HepG2 (cell line): ENCODE measurements at regions not wholly inside any gene's neighbourhood (a gene's known extent, or its start where the extent isn't known, plus 50 kb on each side); places are given as distances from the start of the nearest gene placed in this dataset.

Source experiments
- GTF2F1 ChIP-seq: fragments of 150-350 bp; IDR thresholded peaks from 2 replicates; pipeline ENCODE4 v1.6.1; 2014; ENCODE audit warnings: low read length
- MAZ ChIP-seq, 2 experiments: sonication (generic) in 1 of 2; formaldehyde crosslinking in 1 of 2; IDR thresholded peaks; 2 replicates each; pipeline versions ENCODE4 v1.5.0 to v1.6.1; 2012 to 2020; ENCODE audit warnings: low read depth in 2 of 2, mild to moderate bottlenecking in 2 of 2, borderline replicate concordance in 1 of 2, improper control_type of control experiment in 1 of 2, low read length in 1 of 2, missing genetic modification reagents in 1 of 2, moderate library complexity in 1 of 2
- POLR2AphosphoS5 ChIP-seq: IDR thresholded peaks from 2 replicates; pipeline ENCODE4 v1.6.1; 2012; ENCODE audit warnings: low read depth, low read length
- TCF12 ChIP-seq, 2 experiments: fragments of 450-650 bp in 1 of 2; sonication (generic) in 1 of 2; formaldehyde crosslinking in 1 of 2; IDR thresholded peaks; 2 replicates each; pipeline versions ENCODE4 v1.6.1 to v1.8.0; 2017 to 2022; ENCODE audit warnings: antibody characterized with exemption in 1 of 2, mild to moderate bottlenecking in 1 of 2, missing genetic modification reagents in 1 of 2, moderate library complexity in 1 of 2
- U2AF2 ChIP-seq: fragments of 200-400 bp; formaldehyde crosslinking; IDR thresholded peaks from 2 replicates; pipeline ENCODE4 v1.6.1; 2017; ENCODE audit warnings: low read depth, mild to moderate bottlenecking, low read length
- TF ChIP-seq, protein P1 (sequence below): IDR thresholded peaks from 2 replicates; pipeline ENCODE4 v1.6.1; 2016; ENCODE audit warnings: missing biosample characterization, missing genetic modification reagents, low read depth

GRCh38 chr21:33998402-33998801 is 75.0 kb upstream of the MRPS6 start:
- TF ChIP-seq TCF12 (IDR thresholded peaks at IDR 0.05) (no peak), TCF12 (CRISPR knock-in tag; IDR thresholded peaks at IDR 0.05) (no peak), MAZ (IDR thresholded peaks at IDR 0.05; ENCODE audit: borderline replicate concordance, low read depth, low read length) (no peak), MAZ (CRISPR knock-in tag; IDR thresholded peaks at IDR 0.05; ENCODE audit: low read depth) (no peak), POLR2AphosphoS5 (no peak), GTF2F1 (no peak), U2AF2 (no peak)
- TF ChIP-seq, protein P1, sequence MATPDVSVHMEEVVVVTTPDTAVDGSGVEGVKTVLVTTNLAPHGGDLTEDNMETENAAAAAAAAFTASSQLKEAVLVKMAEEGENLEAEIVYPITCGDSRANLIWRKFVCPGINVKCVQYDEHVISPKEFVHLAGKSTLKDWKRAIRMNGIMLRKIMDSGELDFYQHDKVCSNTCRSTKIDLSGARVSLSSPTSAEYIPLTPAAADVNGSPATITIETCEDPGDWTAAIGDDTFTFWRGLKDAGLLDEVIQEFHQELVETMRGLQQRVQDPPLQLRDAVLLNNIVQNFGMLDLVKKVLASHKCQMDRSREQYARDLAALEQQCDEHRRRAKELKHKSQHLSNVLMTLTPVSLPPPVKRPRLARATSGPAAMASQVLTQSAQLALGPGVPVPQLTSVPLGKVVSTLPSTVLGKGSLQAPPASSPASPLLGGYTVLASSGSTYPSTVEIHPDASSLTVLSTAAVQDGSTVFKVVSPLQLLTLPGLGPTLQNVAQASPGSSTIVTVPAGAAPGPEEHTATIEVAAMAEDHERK (CRISPR knock-in tag), result no peak
